Activated CD4-positive, alpha-beta T cell treated with anti-CD3 and anti-CD28 coated beads for 36 hours (primary cell): ENCODE measurements at regions not wholly inside any gene's neighbourhood (a gene's known extent, or its start where the extent isn't known, plus 50 kb on each side); places are given as distances from the start of the nearest gene placed in this dataset.

Experiments used
- ATAC-seq: fragments of 200-7000 bp; cut with Tn5 transposase; one replicate; pipeline ENCODE4 v1.10.0; 2021; ENCODE audit warnings: mild to moderate bottlenecking, moderate library complexity
- CTCF ChIA-PET: fragments of 350-600 bp; sonication (Branson Sonifier 250); formaldehyde crosslinking; loops from one replicate; lab custom pipeline; 2021; ENCODE audit warnings: antibody characterized with exemption; lab: Charles Lee
- POLR2A ChIA-PET: fragments of 350-600 bp; sonication (Branson Sonifier 250); formaldehyde crosslinking; loops from one replicate; lab custom pipeline; 2021; ENCODE audit warnings: antibody characterized with exemption, inconsistent platforms; lab: Charles Lee
- DNase-seq: peaks from one replicate; pipeline ENCODE4 v3.0.0-alpha.2; 2020
- H3K27ac Mint-ChIP-seq: one replicate; pipeline ENCODE4 v1.8.0; 2021; ENCODE audit warnings: mixed read lengths
- H3K27me3 Mint-ChIP-seq: one replicate; pipeline ENCODE4 v1.8.0; 2021; ENCODE audit warnings: mixed read lengths
- H3K36me3 Mint-ChIP-seq: one replicate; pipeline ENCODE4 v1.8.0; 2021; ENCODE audit warnings: low read depth, mixed read lengths
- H3K4me1 Mint-ChIP-seq: one replicate; pipeline ENCODE4 v1.8.0; 2021; ENCODE audit warnings: mixed read lengths
- H3K4me3 Mint-ChIP-seq: one replicate; pipeline ENCODE4 v1.8.0; 2021; ENCODE audit warnings: mild to moderate bottlenecking, moderate library complexity, mixed read lengths
- H3K9me3 Mint-ChIP-seq: one replicate; pipeline ENCODE4 v1.8.0; 2021; ENCODE audit warnings: low read depth, mixed read lengths
- intact Hi-C, 2 experiments: fragments of 100-400 bp; cut with DNase I in 1 of 2; cut with micrococcal nuclease in 1 of 2; formaldehyde crosslinking; loops; one replicate each; pipeline versions ENCODE4 v1.14.2 to v1.15.1; 2022 to 2024; cut with DNase I, micrococcal nuclease

DNA sequence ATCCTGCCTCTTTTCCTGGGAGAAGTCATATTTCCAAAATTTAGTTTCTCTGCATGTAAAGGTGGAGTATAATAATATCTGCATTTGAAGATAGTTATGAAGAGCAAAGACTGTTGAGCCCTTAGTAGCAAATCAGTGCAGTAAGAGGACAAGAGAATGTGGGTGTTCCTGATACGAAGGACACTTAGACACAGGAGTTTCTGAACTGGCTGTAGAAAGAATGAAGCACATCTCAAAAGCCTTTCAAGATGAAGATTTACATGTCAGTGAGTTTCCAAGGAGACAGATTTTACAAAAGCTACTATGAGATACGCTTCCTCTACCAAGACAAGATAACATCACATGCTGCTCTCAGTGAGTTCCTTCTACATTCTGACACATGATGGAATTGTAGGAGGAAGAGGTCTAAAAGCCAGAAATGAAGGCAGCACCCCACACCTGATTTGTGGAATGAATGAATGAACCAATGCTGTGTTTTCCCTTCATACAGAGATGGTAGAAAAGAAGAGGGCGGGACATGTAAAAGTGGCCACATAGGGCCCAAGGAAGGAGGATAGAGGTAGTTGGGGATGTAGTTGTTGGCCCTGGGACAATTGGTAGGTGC lies 173.6 kb upstream of the PDE1C start:
- ATAC-seq (no peak), DNase-seq (no peak)
- Mint-ChIP-seq H3K4me3 (no peak overlapping the region), H3K4me1 (no peaks in the 10 kb centered on the region), H3K36me3 (no peaks in the 10 kb centered on the region), H3K9me3 (no peaks in the 10 kb centered on the region), H3K27me3 (no peaks in the 10 kb centered on the region), H3K27ac (no peak overlapping the region)
- intact Hi-C loops: no loop called here
- POLR2A ChIA-PET: no interaction called here
- CTCF ChIA-PET: no interaction called here

DNA sequence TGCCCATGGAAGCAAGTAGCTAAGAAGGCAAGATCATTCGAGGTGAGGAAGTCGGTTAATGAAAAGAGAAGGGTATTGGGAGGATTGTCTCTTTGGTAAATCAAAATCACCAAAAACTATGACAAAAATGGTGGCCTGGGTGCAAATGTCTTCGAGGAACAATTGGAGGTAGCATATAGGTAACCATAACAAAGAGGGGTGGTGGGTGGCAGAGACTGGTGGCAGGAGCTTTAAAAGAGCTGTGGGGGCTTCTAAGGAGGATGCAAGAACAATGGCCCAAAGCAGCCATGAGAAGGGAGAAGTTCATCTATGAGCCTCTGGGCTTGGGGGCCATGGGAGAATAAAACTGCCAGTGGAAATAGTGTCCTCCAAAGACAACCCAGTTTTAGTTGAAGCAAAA lies 172.2 kb upstream of the PDE1C start:
- Mint-ChIP-seq H3K4me1 (no peaks in the 10 kb centered on the region), H3K27me3 (no peaks in the 10 kb centered on the region), H3K27ac (no peak overlapping the region), H3K4me3 (no peak overlapping the region), H3K36me3 (no peaks in the 10 kb centered on the region), H3K9me3 (no peaks in the 10 kb centered on the region)
- ATAC-seq (no peak), DNase-seq (no peak)
- CTCF ChIA-PET: interaction anchor here (0.6 kb wide), 1 partner anchor 27 kb away, joined by 3 read pairs; no protein-coding TSS in a partner anchor
- POLR2A ChIA-PET: no interaction called here
- intact Hi-C loops: no loop called here

DNA sequence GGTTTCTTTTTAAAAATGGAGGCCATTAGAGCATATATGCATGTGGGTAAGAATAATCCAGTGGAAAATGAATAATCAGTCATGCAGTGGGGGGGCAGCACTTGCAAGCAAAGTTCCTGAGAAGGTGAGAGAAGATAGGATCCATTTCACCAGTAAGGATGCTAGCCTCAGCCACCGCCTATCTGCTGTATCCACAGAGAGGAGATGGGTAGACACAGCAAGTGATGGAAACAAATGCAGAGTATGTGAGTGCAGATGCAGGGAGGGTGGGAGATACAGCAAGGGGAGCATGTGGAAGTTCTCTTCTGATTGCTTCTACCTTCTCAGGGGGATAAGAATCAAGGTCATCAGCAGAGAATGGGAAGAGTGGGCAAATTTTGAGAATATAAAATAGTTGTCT lies 171.4 kb upstream of the PDE1C start:
- Mint-ChIP-seq H3K9me3 (no peaks in the 10 kb centered on the region), H3K4me3 (no peak overlapping the region), H3K27ac (no peak overlapping the region), H3K27me3 (no peaks in the 10 kb centered on the region), H3K4me1 (no peaks in the 10 kb centered on the region), H3K36me3 (no peaks in the 10 kb centered on the region)
- CTCF ChIA-PET: no interaction called here
- POLR2A ChIA-PET: no interaction called here
- intact Hi-C loops: no loop called here
- DNase-seq: no peak
- no peak for ATAC-seq

- CTCF ChIA-PET: no interaction called here
- no peaks in the 10 kb centered on the region for H3K27me3 Mint-ChIP-seq
- H3K4me1 Mint-ChIP-seq: no peaks in the 10 kb centered on the region
- no peak for ATAC-seq
- H3K9me3 Mint-ChIP-seq: peaks cover 5% of the 10 kb centered on the region
- peaks cover 3% of the 10 kb centered on the region for H3K36me3 Mint-ChIP-seq
- H3K27ac Mint-ChIP-seq: no peak overlapping the region
- POLR2A ChIA-PET: no interaction called here
- intact Hi-C loops: no loop called here
- H3K4me3 Mint-ChIP-seq: no peak overlapping the region
- no peak for DNase-seq
Measured at GRCh38 chr7:32239764-32240163, 169.6 kb upstream of the PDE1C start.

DNA sequence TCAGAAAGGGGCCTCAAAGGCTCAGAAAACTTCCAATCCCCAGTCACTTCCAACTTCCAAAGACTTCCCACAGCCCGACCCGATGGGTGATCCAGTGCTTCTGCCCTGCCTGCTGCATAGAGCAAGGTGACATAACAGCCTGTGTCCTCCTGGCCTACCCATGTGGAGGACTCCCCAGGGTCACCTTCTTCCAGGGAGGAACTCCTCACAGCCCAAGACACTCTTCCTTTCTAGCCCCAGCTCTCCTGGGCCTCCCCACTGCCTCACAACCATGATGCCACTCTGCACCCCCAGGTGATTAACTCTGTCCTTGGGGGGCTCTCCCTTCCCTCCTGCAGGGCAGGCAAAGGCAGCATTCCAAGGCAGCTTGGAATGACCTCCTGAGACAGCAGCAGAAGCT lies 158.4 kb upstream of the PDE1C start:
- Mint-ChIP-seq H3K36me3 (no peaks in the 10 kb centered on the region), H3K27ac (no peak overlapping the region), H3K27me3 (peaks cover 2% of the 10 kb centered on the region), H3K4me1 (no peaks in the 10 kb centered on the region), H3K4me3 (no peak overlapping the region), H3K9me3 (peaks cover 2% of the 10 kb centered on the region)
- POLR2A ChIA-PET: no interaction called here
- CTCF ChIA-PET: interaction anchor here (0.7 to 1.0 kb wide), 2 partner anchors 30 to 78 kb away, joined by 3 read pairs; no protein-coding TSS in a partner anchor
- intact Hi-C loops: no loop called here
- no peak for DNase-seq
- no peak for ATAC-seq

- ATAC-seq (no peak), DNase-seq (no peak)
- Mint-ChIP-seq H3K4me1 (no peaks in the 10 kb centered on the region), H3K27ac (no peak overlapping the region), H3K4me3 (no peak overlapping the region), H3K36me3 (no peaks in the 10 kb centered on the region), H3K27me3 (peaks cover 2% of the 10 kb centered on the region), H3K9me3 (peaks cover 2% of the 10 kb centered on the region)
- POLR2A ChIA-PET: no interaction called here
- intact Hi-C loops: no loop called here
- CTCF ChIA-PET: interaction anchor here (1.0 kb wide), 1 partner anchor 29 kb away, joined by 3 read pairs; no protein-coding TSS in a partner anchor
Measured at GRCh38 chr7:32227746-32228145, 157.5 kb upstream of the PDE1C start.

- H3K27me3 Mint-ChIP-seq: peaks cover 6% of the 10 kb centered on the region
- no peaks in the 10 kb centered on the region for H3K4me1 Mint-ChIP-seq
- POLR2A ChIA-PET: no interaction called here
- no peak overlapping the region for H3K27ac Mint-ChIP-seq
- no peaks in the 10 kb centered on the region for H3K9me3 Mint-ChIP-seq
- H3K4me3 Mint-ChIP-seq: no peak overlapping the region
- intact Hi-C loops: no loop called here
- CTCF ChIA-PET: interaction anchor here (1.6 kb wide), 1 partner anchor 14 kb away, joined by 6 read pairs; no protein-coding TSS in a partner anchor
- no peak for ATAC-seq
- no peak for DNase-seq
- H3K36me3 Mint-ChIP-seq: no peaks in the 10 kb centered on the region
Measured at GRCh38 chr7:32224276-32224675, 154.1 kb upstream of the PDE1C start.

GRCh38 chr7:32223721-32224120 lies 153.5 kb upstream of the PDE1C start:
- no peak for ATAC-seq
- no peaks in the 10 kb centered on the region for H3K4me1 Mint-ChIP-seq
- H3K9me3 Mint-ChIP-seq: no peaks in the 10 kb centered on the region
- H3K27ac Mint-ChIP-seq: no peak overlapping the region
- H3K36me3 Mint-ChIP-seq: no peaks in the 10 kb centered on the region
- DNase-seq: no peak
- no peak overlapping the region for H3K4me3 Mint-ChIP-seq
- ChIA-PET POLR2A (no interaction called here), CTCF (interaction anchor here (0.8 kb wide), 1 partner anchor 1157 kb away, joined by 3 read pairs; no protein-coding TSS in a partner anchor)
- intact Hi-C loops: no loop called here
- H3K27me3 Mint-ChIP-seq: peaks cover 4% of the 10 kb centered on the region

- intact Hi-C loops: no loop called here
- CTCF ChIA-PET: interaction anchor here (0.8 kb wide), 1 partner anchor 1158 kb away, joined by 3 read pairs; no protein-coding TSS in a partner anchor
- H3K4me3 Mint-ChIP-seq: no peak overlapping the region
- POLR2A ChIA-PET: no interaction called here
- H3K4me1 Mint-ChIP-seq: no peaks in the 10 kb centered on the region
- H3K9me3 Mint-ChIP-seq: no peaks in the 10 kb centered on the region
- peaks cover 4% of the 10 kb centered on the region for H3K27me3 Mint-ChIP-seq
- H3K36me3 Mint-ChIP-seq: no peaks in the 10 kb centered on the region
- no peak for DNase-seq
- no peak overlapping the region for H3K27ac Mint-ChIP-seq
- no peak for ATAC-seq
Measured at GRCh38 chr7:32223071-32223650, 153.0 kb upstream of the PDE1C start.

DNA sequence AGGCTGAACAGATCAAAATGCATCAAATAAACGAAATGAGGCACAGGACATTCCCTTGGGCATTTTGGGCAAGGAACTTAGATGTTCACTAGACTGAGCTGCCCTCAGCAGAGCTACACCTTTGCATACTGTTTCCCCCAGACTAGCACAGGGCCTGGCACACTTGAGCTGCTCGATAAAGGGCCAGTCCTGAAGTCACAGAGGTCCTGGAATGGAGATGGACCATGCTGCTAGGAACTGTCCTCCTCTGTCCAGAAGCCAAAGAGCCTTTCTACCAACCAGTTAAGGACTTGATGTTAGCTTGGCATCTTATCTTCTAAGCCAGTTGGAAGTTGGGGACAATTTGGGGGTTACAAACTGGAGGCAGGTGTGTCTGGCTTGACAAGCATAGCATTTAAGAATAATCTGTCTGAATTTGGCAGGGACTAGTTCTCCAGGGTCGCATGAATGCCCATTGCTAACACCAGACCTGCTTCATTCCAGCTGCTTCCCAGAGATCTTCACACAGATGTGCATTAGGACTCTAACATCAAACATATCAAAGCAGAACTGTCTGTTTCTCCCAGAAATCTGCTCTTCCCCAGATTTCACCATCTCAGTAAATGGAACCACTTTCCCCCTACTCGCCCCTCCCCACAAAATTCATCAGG lies 152.2 kb upstream of the PDE1C start:
- ChIA-PET POLR2A (no interaction called here), CTCF (no interaction called here)
- ATAC-seq (no peak), DNase-seq (no peak)
- H3K36me3 Mint-ChIP-seq: no peaks in the 10 kb centered on the region
- intact Hi-C loops: no loop called here
- H3K9me3 Mint-ChIP-seq: no peaks in the 10 kb centered on the region
- no peak overlapping the region for H3K4me3 Mint-ChIP-seq
- no peaks in the 10 kb centered on the region for H3K4me1 Mint-ChIP-seq
- no peak overlapping the region for H3K27ac Mint-ChIP-seq
- peaks cover 4% of the 10 kb centered on the region for H3K27me3 Mint-ChIP-seq

GRCh38 chr7:32221736-32222135 lies 151.5 kb upstream of the PDE1C start:
- Mint-ChIP-seq H3K27ac (no peak overlapping the region), H3K4me1 (no peaks in the 10 kb centered on the region), H3K27me3 (peaks cover 4% of the 10 kb centered on the region), H3K36me3 (no peaks in the 10 kb centered on the region), H3K9me3 (no peaks in the 10 kb centered on the region), H3K4me3 (no peak overlapping the region)
- intact Hi-C loops: no loop called here
- ATAC-seq (no peak), DNase-seq (no peak)
- CTCF ChIA-PET: interaction anchor here (0.8 to 1.2 kb wide), 2 partner anchors 11 to 13 kb away, joined by 4 to 6 read pairs; no protein-coding TSS in a partner anchor
- POLR2A ChIA-PET: no interaction called here

- POLR2A ChIA-PET: interaction anchor here (0.6 kb wide), 1 partner anchor 20 kb away, joined by 3 read pairs; no protein-coding TSS in a partner anchor
- Mint-ChIP-seq H3K36me3 (no peaks in the 10 kb centered on the region), H3K4me1 (no peaks in the 10 kb centered on the region), H3K4me3 (no peak overlapping the region), H3K27ac (no peak overlapping the region), H3K9me3 (no peaks in the 10 kb centered on the region), H3K27me3 (peaks cover 4% of the 10 kb centered on the region)
- CTCF ChIA-PET: interaction anchor here (0.8 to 1.2 kb wide), 2 partner anchors 10 to 14 kb away, joined by 4 to 6 read pairs; no protein-coding TSS in a partner anchor
- DNase-seq: no peak
- ATAC-seq: no peak
- intact Hi-C loops: no loop called here
Measured at GRCh38 chr7:32221056-32221455, 150.8 kb upstream of the PDE1C start.
